HL-60 (cell line): ENCODE measurements at regions not wholly inside any gene's neighbourhood (a gene's known extent, or its start where the extent isn't known, plus 50 kb on each side); places are given as distances from the start of the nearest gene placed in this dataset.

Experiments used
- GABPA ChIP-seq: IDR thresholded peaks from 2 replicates; pipeline ENCODE4 v1.6.1; 2012; ENCODE audit warnings: low read depth
- SPI1 ChIP-seq: IDR thresholded peaks from 2 replicates; pipeline ENCODE4 v1.6.1; 2012; ENCODE audit warnings: low read depth, mild to moderate bottlenecking, borderline replicate concordance
- TF ChIP-seq, protein P1 (sequence below): IDR thresholded peaks from one replicate; pipeline ENCODE4 v1.5.1; 2011; ENCODE audit warnings: low read length, control low read depth, inconsistent platforms; ENCODE audit not compliant: insufficient read depth

DNA sequence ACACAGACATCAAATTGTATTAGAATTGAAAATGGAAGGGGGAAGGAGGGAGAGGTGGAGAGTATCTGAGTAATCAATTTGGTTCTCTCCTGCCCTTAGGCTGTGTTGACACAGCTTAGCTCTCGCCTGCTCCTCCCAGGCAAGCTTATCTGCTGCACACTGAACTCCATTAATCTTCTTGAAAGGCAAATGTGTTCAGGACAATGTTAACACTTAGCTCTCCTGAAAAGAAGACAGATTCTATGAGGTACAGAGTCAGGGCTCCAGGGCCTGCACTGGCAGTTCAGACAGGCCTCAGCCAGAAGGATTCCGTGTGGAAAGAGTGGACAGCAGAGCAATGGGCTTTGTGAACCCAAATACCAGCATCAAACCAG, 430.0 kb upstream of the TNP1 start:
- TF ChIP-seq, protein P1, sequence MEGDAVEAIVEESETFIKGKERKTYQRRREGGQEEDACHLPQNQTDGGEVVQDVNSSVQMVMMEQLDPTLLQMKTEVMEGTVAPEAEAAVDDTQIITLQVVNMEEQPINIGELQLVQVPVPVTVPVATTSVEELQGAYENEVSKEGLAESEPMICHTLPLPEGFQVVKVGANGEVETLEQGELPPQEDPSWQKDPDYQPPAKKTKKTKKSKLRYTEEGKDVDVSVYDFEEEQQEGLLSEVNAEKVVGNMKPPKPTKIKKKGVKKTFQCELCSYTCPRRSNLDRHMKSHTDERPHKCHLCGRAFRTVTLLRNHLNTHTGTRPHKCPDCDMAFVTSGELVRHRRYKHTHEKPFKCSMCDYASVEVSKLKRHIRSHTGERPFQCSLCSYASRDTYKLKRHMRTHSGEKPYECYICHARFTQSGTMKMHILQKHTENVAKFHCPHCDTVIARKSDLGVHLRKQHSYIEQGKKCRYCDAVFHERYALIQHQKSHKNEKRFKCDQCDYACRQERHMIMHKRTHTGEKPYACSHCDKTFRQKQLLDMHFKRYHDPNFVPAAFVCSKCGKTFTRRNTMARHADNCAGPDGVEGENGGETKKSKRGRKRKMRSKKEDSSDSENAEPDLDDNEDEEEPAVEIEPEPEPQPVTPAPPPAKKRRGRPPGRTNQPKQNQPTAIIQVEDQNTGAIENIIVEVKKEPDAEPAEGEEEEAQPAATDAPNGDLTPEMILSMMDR, result no peak
- TF ChIP-seq GABPA, result no peak
- no peak for TF ChIP-seq SPI1
